Type B pancreatic cell (in vitro differentiated cells): ENCODE measurements at regions not wholly inside any gene's neighbourhood (a gene's known extent, or its start where the extent isn't known, plus 50 kb on each side); places are given as distances from the start of the nearest gene placed in this dataset.
"Not testable (repeated sequence)": the region's sequence is repeated elsewhere in the genome, so short reads cannot be mapped to it uniquely, and the experiment has no call there.

Source experiments
- DNase-seq: peaks from one replicate; pipeline ENCODE4 v3.0.0; 2021; ENCODE audit warnings: mixed read lengths; ENCODE audit not compliant: unreplicated experiment; ENCODE audit errors: extremely low spot score
- H3K27ac Mint-ChIP-seq: 2 replicates; pipeline ENCODE4 v1.8.0; 2021; ENCODE audit warnings: mild to moderate bottlenecking, mixed read lengths
- H3K27me3 Mint-ChIP-seq: 2 replicates; pipeline ENCODE4 v1.8.0; 2021; ENCODE audit warnings: mixed read lengths
- H3K36me3 Mint-ChIP-seq: 2 replicates; pipeline ENCODE4 v1.8.0; 2021; ENCODE audit warnings: mixed read lengths
- H3K4me1 Mint-ChIP-seq: one replicate; pipeline ENCODE4 v1.8.0; 2021; ENCODE audit warnings: mixed read lengths; ENCODE audit not compliant: unreplicated experiment
- H3K4me3 Mint-ChIP-seq: 2 replicates; pipeline ENCODE4 v1.8.0; 2021; ENCODE audit warnings: mild to moderate bottlenecking, mixed read lengths
- H3K9me3 Mint-ChIP-seq: 2 replicates; pipeline ENCODE4 v1.8.0; 2021; ENCODE audit warnings: mixed read lengths
- TF ChIP-seq, protein P1 (sequence below): fragments of 200-600 bp; sonication (generic); conservative IDR thresholded peaks from 2 replicates; pipeline ENCODE4 v1.5.0; 2021; ENCODE audit warnings: antibody characterized with exemption, mild to moderate bottlenecking

DNA sequence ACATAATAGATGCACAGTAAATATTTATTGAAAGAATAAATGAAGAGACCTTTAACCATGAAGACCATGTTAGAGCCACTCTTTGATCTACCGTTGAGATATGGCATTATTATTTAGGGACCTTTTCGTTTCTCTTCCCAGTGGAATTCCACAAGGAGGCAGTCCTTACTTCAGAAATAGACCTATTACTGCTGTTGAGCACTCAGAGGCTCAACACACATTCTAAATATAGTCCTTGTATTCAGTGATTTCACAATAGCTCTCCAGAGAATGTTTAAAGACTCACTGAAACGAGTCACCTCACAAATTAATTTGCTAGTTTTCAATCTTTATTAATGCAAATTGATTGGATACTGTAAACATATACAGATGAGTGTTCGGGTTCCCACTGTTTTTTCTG, 603.8 kb downstream of the CDH8 start:
- Mint-ChIP-seq H3K9me3 (no peaks in the 10 kb centered on the region), H3K36me3 (no peaks in the 10 kb centered on the region), H3K4me3 (no peak overlapping the region), H3K27ac (no peak overlapping the region), H3K4me1 (no peaks in the 10 kb centered on the region), H3K27me3 (no peaks in the 10 kb centered on the region)
- TF ChIP-seq, protein P1, sequence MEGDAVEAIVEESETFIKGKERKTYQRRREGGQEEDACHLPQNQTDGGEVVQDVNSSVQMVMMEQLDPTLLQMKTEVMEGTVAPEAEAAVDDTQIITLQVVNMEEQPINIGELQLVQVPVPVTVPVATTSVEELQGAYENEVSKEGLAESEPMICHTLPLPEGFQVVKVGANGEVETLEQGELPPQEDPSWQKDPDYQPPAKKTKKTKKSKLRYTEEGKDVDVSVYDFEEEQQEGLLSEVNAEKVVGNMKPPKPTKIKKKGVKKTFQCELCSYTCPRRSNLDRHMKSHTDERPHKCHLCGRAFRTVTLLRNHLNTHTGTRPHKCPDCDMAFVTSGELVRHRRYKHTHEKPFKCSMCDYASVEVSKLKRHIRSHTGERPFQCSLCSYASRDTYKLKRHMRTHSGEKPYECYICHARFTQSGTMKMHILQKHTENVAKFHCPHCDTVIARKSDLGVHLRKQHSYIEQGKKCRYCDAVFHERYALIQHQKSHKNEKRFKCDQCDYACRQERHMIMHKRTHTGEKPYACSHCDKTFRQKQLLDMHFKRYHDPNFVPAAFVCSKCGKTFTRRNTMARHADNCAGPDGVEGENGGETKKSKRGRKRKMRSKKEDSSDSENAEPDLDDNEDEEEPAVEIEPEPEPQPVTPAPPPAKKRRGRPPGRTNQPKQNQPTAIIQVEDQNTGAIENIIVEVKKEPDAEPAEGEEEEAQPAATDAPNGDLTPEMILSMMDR: peak; percentile 18
- DNase-seq: no peak

DNA sequence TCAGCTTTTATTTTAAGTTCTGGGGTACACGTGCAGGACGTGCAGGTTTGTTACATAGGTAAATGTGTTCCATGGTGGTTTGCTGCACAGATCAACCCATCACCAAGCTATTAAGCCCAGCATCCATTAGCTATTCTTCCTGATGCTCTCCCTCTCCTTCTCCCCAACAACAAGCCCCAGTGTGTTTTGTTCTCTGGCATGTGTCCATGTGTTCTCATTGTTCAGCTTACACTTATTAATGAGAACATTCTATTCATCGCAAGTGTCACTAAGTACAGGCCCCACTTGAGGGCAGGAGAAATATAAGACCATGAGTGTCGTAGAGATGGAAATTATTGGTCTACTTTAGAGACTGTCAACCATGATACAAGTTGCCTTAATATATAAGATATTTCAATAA, 615.1 kb downstream of the CDH8 start:
- Mint-ChIP-seq H3K27ac (no peak overlapping the region), H3K36me3 (no peaks in the 10 kb centered on the region), H3K4me1 (no peaks in the 10 kb centered on the region), H3K4me3 (no peak overlapping the region), H3K9me3 (no peaks in the 10 kb centered on the region), H3K27me3 (no peaks in the 10 kb centered on the region)
- TF ChIP-seq, protein P1: no peak
- no peak for DNase-seq

DNA sequence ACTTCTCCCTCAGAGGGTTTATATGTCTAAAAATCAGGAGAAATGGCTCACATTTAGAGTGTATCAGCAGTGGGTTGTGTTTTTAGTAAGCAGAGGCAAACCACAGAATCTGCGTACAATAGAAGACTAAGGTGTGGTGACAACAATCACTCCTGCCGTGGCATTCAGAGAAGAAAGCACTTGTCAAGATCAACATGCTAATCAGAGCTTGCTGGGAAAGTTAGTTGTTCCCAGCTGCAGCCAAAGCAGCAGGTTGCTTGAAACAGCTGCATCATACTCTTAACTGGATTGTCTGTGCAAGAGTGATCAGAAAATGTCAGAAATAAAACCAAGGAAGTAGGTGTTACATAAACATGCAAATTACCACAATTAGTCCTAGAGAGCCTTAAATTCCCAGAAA, 616.4 kb downstream of the CDH8 start:
- Mint-ChIP-seq H3K27me3 (no peaks in the 10 kb centered on the region), H3K4me3 (no peak overlapping the region), H3K9me3 (no peaks in the 10 kb centered on the region), H3K4me1 (no peaks in the 10 kb centered on the region), H3K36me3 (no peaks in the 10 kb centered on the region), H3K27ac (no peak overlapping the region)
- TF ChIP-seq, protein P1: no peak
- DNase-seq: no peak

DNA sequence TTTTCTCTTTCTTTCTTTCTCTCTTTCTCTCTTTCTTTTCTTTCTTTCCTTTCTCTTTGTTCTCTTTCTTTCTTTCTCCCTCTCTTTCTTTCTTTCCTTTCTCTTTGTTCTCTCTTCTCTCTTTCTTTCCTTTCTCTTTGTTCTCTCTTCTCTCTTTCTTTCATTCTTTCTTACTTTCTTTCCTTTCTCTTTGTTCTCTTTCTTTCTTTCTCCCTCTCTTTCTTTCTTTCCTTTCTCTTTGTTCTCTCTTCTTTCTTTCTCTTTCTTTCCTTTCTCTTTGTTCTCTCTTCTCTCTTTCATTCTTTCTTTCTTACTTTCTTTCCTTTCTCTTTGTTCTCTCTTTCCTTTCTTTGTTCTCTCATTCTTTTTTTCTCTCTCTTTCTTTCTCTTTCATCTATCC, 617.4 kb downstream of the CDH8 start:
- not testable (repeated sequence) for DNase-seq, H3K27me3 Mint-ChIP-seq, H3K36me3 Mint-ChIP-seq

DNA sequence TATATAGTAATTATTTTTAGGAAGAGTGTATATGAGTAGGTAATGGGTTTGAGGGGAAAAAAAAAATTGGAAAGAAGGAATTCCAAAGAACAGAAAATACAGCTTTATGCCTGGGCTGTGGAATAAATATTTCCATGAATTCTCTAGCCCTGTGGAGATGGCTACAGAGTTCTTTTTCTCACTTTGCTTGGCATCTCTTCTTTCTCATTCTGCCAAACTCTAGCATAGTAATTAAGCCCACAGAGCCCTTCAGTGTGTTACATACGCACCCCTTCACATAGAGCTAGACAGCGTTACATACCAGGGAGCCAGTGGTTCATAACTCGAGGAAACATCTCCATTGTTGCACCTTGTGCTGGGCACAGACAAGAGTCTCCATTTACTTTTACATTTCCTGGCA, 621.1 kb downstream of the CDH8 start:
- H3K36me3 Mint-ChIP-seq: no peaks in the 10 kb centered on the region
- no peak overlapping the region for H3K4me3 Mint-ChIP-seq
- no peaks in the 10 kb centered on the region for H3K9me3 Mint-ChIP-seq
- peaks cover 14% of the 10 kb centered on the region for H3K27me3 Mint-ChIP-seq
- no peak overlapping the region for H3K27ac Mint-ChIP-seq
- DNase-seq: no peak
- TF ChIP-seq, protein P1: no peak
- no peaks in the 10 kb centered on the region for H3K4me1 Mint-ChIP-seq

More for the DNA sequence above, 617.4 kb downstream of the CDH8 start:
- not testable (repeated sequence) for H3K27ac Mint-ChIP-seq, H3K4me3 Mint-ChIP-seq, H3K4me1 Mint-ChIP-seq, H3K9me3 Mint-ChIP-seq

DNA sequence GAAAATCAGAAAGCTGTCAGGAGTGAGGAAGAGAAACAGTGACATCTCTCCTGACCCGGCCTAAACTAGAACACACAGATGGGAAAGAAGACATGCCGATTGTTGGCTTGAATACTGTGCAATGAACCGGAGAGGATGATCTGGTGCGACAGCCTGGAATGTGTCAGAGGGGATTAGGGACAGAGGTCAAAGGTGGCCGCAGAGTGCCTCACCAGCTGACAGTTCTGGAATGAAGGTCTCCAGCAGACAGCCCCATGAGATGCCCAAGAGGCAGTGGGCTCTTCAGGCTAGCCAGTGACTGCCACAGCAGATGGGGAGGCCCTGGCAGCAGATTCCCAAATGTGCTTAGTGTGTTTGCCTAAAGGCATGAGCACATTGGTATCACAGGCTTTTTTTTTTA, 623.2 kb downstream of the CDH8 start:
- no peak for DNase-seq
- TF ChIP-seq, protein P1: no peak
- H3K27me3 Mint-ChIP-seq: peaks cover 14% of the 10 kb centered on the region
- no peaks in the 10 kb centered on the region for H3K36me3 Mint-ChIP-seq
- H3K27ac Mint-ChIP-seq: no peak overlapping the region
- no peaks in the 10 kb centered on the region for H3K4me1 Mint-ChIP-seq
- no peaks in the 10 kb centered on the region for H3K9me3 Mint-ChIP-seq
- no peak overlapping the region for H3K4me3 Mint-ChIP-seq
